Neural cell (in vitro differentiated cells): ENCODE measurements at regions not wholly inside any gene's neighbourhood (a gene's known extent, or its start where the extent isn't known, plus 50 kb on each side); places are given as distances from the start of the nearest gene placed in this dataset.

Experiments used
- CTCF ChIP-seq: fragments of 450-650 bp; IDR thresholded peaks from 2 replicates; pipeline ENCODE4 v1.5.1; 2014; ENCODE audit warnings: antibody characterized with exemption, mild to moderate bottlenecking, moderate library complexity; ENCODE audit not compliant: poor library complexity, severe bottlenecking
- EP300 ChIP-seq: fragments of 450-650 bp; conservative IDR thresholded peaks from 2 replicates; pipeline ENCODE4 v1.6.1; 2014; ENCODE audit warnings: antibody characterized with exemption, mild to moderate bottlenecking, moderate library complexity; ENCODE audit not compliant: poor library complexity, severe bottlenecking
- EZH2 ChIP-seq: fragments of 200-600, 300-800 bp; shearing (Covaris generic), sonication (generic); IDR thresholded peaks from 2 replicates; pipeline ENCODE4 v1.6.1; 2014; ENCODE audit warnings: antibody characterized with exemption, low read length, borderline replicate concordance, mild to moderate bottlenecking; ENCODE audit not compliant: insufficient read depth, poor library complexity, severe bottlenecking
- MXI1 ChIP-seq: fragments of 450-650 bp; conservative IDR thresholded peaks from 2 replicates; pipeline ENCODE4 v1.6.1; 2014; ENCODE audit warnings: antibody characterized with exemption, mild to moderate bottlenecking; ENCODE audit not compliant: poor library complexity, severe bottlenecking
- POLR2AphosphoS5 ChIP-seq: IDR thresholded peaks from 2 replicates; pipeline ENCODE4 v1.6.1; 2012
- REST ChIP-seq: IDR thresholded peaks from 2 replicates; pipeline ENCODE4 v1.6.1; 2012; ENCODE audit warnings: borderline replicate concordance
- TAF1 ChIP-seq: IDR thresholded peaks from 2 replicates; pipeline ENCODE4 v1.6.1; 2012; ENCODE audit warnings: low read depth

- TF ChIP-seq CTCF: no peak
- no peak for TF ChIP-seq TAF1
- no peak for TF ChIP-seq POLR2AphosphoS5
- TF ChIP-seq EP300: no peak
- TF ChIP-seq MXI1: no peak
- TF ChIP-seq EZH2: no peak
- TF ChIP-seq REST: no peak
Measured at GRCh38 chr7:121456785-121457359, 60.8 kb upstream of the FAM3C start.
